NCI-H2171 treated with DMSO at 0.1 percent for 48 hours (cell line): ENCODE measurements at regions not wholly inside any gene's neighbourhood (a gene's known extent, or its start where the extent isn't known, plus 50 kb on each side); places are given as distances from the start of the nearest gene placed in this dataset.

Experiments used
- DNase-seq: peaks from one replicate; lab custom pipeline; 2025; lab: John Stamatoyannopoulos, UW

GRCh38 chr18:76570856-76571255, 75.8 kb upstream of the ZNF516 start:
- no peak for DNase-seq

- DNase-seq, result no peak
Measured at GRCh38 chr18:76569644-76570419, 74.8 kb upstream of the ZNF516 start.

- DNase-seq, result no peak
Measured at GRCh38 chr18:76568731-76569130, 73.7 kb upstream of the ZNF516 start.

GRCh38 chr18:76567835-76568445, 72.9 kb upstream of the ZNF516 start:
- no peak for DNase-seq

GRCh38 chr18:76566987-76567386, 71.9 kb upstream of the ZNF516 start:
- no peak for DNase-seq

- DNase-seq, result peak; percentile 76
Measured at GRCh38 chr18:76565238-76566173, 70.5 kb upstream of the ZNF516 start.

- no peak for DNase-seq
Measured at GRCh38 chr18:76564655-76565237, 69.7 kb upstream of the ZNF516 start.

GRCh38 chr18:76564117-76564516, 69.1 kb upstream of the ZNF516 start:
- no peak for DNase-seq

- no peak for DNase-seq
Measured at GRCh38 chr18:76562286-76563122, 67.5 kb upstream of the ZNF516 start.

- DNase-seq, result no peak
Measured at GRCh38 chr18:76558881-76559667, 64.0 kb upstream of the ZNF516 start.

GRCh38 chr18:76557026-76557575, 62.1 kb upstream of the ZNF516 start:
- no peak for DNase-seq

GRCh38 chr18:76554547-76555222, 59.6 kb upstream of the ZNF516 start:
- DNase-seq, result no peak

- DNase-seq, result no peak
Measured at GRCh38 chr18:76553715-76554546, 58.9 kb upstream of the ZNF516 start.

- no peak for DNase-seq
Measured at GRCh38 chr18:76548541-76548940, 53.5 kb upstream of the ZNF516 start.

- no peak for DNase-seq
Measured at GRCh38 chr18:76547296-76547695, 52.3 kb upstream of the ZNF516 start.

GRCh38 chr18:76546436-76546835, 51.4 kb upstream of the ZNF516 start:
- no peak for DNase-seq

- no peak for DNase-seq
Measured at GRCh38 chr18:76546088-76546435, 51.0 kb upstream of the ZNF516 start.

- no peak for DNase-seq
Measured at GRCh38 chr18:76545433-76546087, 50.5 kb upstream of the ZNF516 start.
